Astrocyte of the cerebellum (primary cell): ENCODE measurements at regions not wholly inside any gene's neighbourhood (a gene's known extent, or its start where the extent isn't known, plus 50 kb on each side); places are given as distances from the start of the nearest gene placed in this dataset.

ENCODE experiments used
- DNase-seq: peaks from one replicate; pipeline ENCODE4 v3.0.0-alpha.2; 2011; ENCODE audit warnings: low read depth
- H3K4me3 ChIP-seq: 2 replicates; pipeline ENCODE4 v1.5.1; 2011; ENCODE audit warnings: mild to moderate bottlenecking, low read depth, low read length, moderate library complexity
- in situ Hi-C: cut with HindIII; loops from 2 replicates; pipeline ENCODE4 v1.10.0; 2017; ENCODE audit warnings: low sequenced_read_pairs
- TF ChIP-seq, protein P1 (sequence below): IDR thresholded peaks from 2 replicates; pipeline ENCODE4 v1.5.1; 2012; ENCODE audit warnings: low read length, low read depth, moderate library complexity, mild to moderate bottlenecking; ENCODE audit errors: missing control alignments

- in situ Hi-C loops, result no loop called here
- H3K4me3 ChIP-seq, result no peak overlapping the region
- no peak for DNase-seq
- TF ChIP-seq, protein P1, sequence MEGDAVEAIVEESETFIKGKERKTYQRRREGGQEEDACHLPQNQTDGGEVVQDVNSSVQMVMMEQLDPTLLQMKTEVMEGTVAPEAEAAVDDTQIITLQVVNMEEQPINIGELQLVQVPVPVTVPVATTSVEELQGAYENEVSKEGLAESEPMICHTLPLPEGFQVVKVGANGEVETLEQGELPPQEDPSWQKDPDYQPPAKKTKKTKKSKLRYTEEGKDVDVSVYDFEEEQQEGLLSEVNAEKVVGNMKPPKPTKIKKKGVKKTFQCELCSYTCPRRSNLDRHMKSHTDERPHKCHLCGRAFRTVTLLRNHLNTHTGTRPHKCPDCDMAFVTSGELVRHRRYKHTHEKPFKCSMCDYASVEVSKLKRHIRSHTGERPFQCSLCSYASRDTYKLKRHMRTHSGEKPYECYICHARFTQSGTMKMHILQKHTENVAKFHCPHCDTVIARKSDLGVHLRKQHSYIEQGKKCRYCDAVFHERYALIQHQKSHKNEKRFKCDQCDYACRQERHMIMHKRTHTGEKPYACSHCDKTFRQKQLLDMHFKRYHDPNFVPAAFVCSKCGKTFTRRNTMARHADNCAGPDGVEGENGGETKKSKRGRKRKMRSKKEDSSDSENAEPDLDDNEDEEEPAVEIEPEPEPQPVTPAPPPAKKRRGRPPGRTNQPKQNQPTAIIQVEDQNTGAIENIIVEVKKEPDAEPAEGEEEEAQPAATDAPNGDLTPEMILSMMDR, result no peak
Measured at GRCh38 chr3:5293207-5293606, 105.7 kb downstream of the EDEM1 start.

DNA sequence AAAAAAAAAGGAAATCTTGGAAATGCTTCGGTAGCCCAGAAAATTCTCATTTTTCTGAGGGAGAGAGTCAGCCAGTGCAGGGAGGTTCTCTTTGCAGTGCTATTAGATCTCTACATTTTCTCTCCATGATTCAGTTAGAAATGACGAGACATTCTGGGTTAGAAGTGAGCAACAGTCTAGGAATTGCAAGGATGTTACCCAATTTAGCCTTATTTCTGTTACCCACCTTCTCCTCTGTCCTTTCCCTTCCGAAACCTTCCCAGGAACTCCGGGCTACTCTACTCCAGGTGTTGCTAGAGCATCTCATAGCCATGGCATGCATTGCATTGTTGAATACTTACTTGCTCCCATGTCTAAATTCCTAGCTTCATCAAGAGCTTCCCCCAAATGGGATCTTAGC lies 106.8 kb downstream of the EDEM1 start:
- no peak overlapping the region for H3K4me3 ChIP-seq
- TF ChIP-seq, protein P1, result no peak
- DNase-seq, result no peak
- in situ Hi-C loops, result no loop called here

DNA sequence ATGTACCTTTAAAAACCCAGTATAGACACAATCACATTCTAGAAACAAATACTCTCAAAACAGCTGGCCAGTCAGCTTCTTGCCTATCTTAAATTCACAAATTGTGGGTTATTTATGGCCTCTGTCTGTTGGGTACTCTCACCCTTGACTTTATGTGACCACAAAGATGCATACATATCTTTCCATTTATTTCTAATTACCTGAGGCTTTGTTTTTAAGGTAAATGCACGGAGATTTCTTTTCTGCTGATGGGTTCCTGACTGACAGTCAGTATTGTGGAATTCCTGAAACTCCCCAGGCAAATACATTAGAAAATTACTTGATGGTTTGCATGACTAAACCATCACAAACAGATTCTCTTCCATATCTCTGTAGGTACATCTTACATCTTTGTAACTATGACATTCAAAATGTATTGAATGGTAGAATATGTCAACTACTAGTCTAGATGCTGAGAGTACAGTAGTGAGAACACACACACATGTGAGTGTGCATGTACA lies 107.7 kb downstream of the EDEM1 start:
- DNase-seq, result no peak
- in situ Hi-C loops, result no loop called here
- H3K4me3 ChIP-seq, result no peak overlapping the region
- TF ChIP-seq, protein P1, result no peak

GRCh38 chr3:5296362-5296761 lies 108.9 kb downstream of the EDEM1 start:
- in situ Hi-C loops, result no loop called here
- H3K4me3 ChIP-seq, result no peak overlapping the region
- TF ChIP-seq, protein P1, result no peak
- no peak for DNase-seq

- in situ Hi-C loops, result no loop called here
- no peak overlapping the region for H3K4me3 ChIP-seq
- no peak for DNase-seq
- TF ChIP-seq, protein P1, result no peak
Measured at GRCh38 chr3:5297895-5298294, 110.4 kb downstream of the EDEM1 start.

DNA sequence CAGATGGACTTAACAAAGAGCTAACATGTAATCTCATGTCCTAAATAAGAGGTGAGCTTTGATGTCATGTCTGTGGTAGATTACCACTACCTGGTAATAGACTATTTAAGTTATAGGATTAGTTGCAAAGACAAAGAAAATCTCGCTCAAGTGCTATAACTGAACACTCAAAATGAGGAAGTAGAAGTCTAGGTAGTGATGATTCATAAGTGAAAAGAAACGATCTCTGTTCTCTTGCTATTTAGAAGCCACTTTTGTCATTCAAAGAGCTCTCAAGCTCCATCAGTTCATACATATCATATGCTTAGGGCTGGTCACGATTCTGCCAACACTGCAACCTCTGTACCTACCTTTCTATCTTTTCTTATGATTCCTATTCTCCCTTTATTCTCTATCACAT lies 110.9 kb downstream of the EDEM1 start:
- no peak overlapping the region for H3K4me3 ChIP-seq
- in situ Hi-C loops, result no loop called here
- TF ChIP-seq, protein P1, result no peak
- no peak for DNase-seq

- H3K4me3 ChIP-seq, result no peak overlapping the region
- in situ Hi-C loops, result no loop called here
- TF ChIP-seq, protein P1, result no peak
- DNase-seq, result no peak
Measured at GRCh38 chr3:5299161-5299560, 111.7 kb downstream of the EDEM1 start.
